Suprapubic skin (tissue), 4 donors: ENCODE measurements at regions not wholly inside any gene's neighbourhood (a gene's known extent, or its start where the extent isn't known, plus 50 kb on each side); places are given as distances from the start of the nearest gene placed in this dataset.

ENCODE experiments used
- DNase-seq, 2 donors: peaks; one replicate each; pipeline ENCODE4 v3.0.0-alpha.2; 2019; ENCODE audit warnings: low spot score in 2 of 2
- H3K27ac ChIP-seq: fragments of 200-600 bp; sonication (generic); one replicate; pipeline ENCODE4 v1.5.1; 2019
- H3K27me3 ChIP-seq: fragments of 200-600 bp; sonication (generic); one replicate; pipeline ENCODE4 v1.5.1; 2019
- H3K36me3 ChIP-seq: fragments of 200-600 bp; sonication (generic); one replicate; pipeline ENCODE4 v1.5.1; 2019
- H3K4me1 ChIP-seq: fragments of 200-600 bp; sonication (generic); one replicate; pipeline ENCODE4 v1.5.1; 2019
- H3K4me3 ChIP-seq: fragments of 200-600 bp; sonication (generic); one replicate; pipeline ENCODE4 v1.5.1; 2019; ENCODE audit warnings: mild to moderate bottlenecking
- H3K9me3 ChIP-seq: fragments of 200-600 bp; sonication (generic); one replicate; pipeline ENCODE4 v1.5.1; 2019
- CTCF ChIP-seq, 2 donors: fragments of 200-600 bp in 1 of 2; fragments of 450-650 bp in 1 of 2; sonication (generic) in 1 of 2; IDR thresholded peaks; one replicate each; pipeline ENCODE4 v1.5.1; 2016 to 2019; ENCODE audit warnings: antibody characterized with exemption in 2 of 2, mild to moderate bottlenecking in 1 of 2, moderate library complexity in 1 of 2
- EP300 ChIP-seq: sonication (generic); formaldehyde crosslinking; IDR thresholded peaks from one replicate; pipeline ENCODE4 v1.6.1; 2017; ENCODE audit warnings: antibody characterized with exemption
- POLR2A ChIP-seq, 2 donors: fragments of 450-650 bp; IDR thresholded peaks; one replicate each; pipeline ENCODE4 v1.6.1; 2017; ENCODE audit warnings: antibody characterized with exemption in 2 of 2, mild to moderate bottlenecking in 2 of 2, moderate library complexity in 2 of 2
- POLR2AphosphoS5 ChIP-seq, 3 donors: sonication (generic); formaldehyde crosslinking; IDR thresholded peaks; one replicate each; pipeline ENCODE4 v1.6.1; 2017; ENCODE audit warnings: antibody characterized with exemption in 3 of 3
- WGBS: methylation state at CpG from one replicate; pipeline ENCODE4 v1.1.5; 2018; 5-methylcytosine and 5-hydroxymethylcytosine counted together

GRCh38 chr7:424961-425793, 94.5 kb downstream of the PDGFA start:
- 71% methylated on average over 20 of the region's 46 CpGs for WGBS
- no peak for DNase-seq

GRCh38 chr7:425794-426188, 93.9 kb downstream of the PDGFA start:
- TF ChIP-seq POLR2A (IDR thresholded peaks at IDR 0.05) (no peak), CTCF (IDR thresholded peaks at IDR 0.05) (no peak), POLR2AphosphoS5 (IDR thresholded peaks at IDR 0.05) (no peak), EP300 (no peak)
- no peaks in the 10 kb centered on the region for H3K36me3 ChIP-seq
- no peaks in the 10 kb centered on the region for H3K9me3 ChIP-seq
- no peak for DNase-seq
- H3K4me1 ChIP-seq, result peaks cover 19% of the 10 kb centered on the region
- peaks cover 4% of the 10 kb centered on the region for H3K27me3 ChIP-seq
- no peak overlapping the region for H3K27ac ChIP-seq
- no peak overlapping the region for H3K4me3 ChIP-seq
- WGBS, result 36% methylated on average over 10 of the region's 16 CpGs

More at GRCh38 chr7:424961-425793, 94.5 kb downstream of the PDGFA start:
- TF ChIP-seq POLR2AphosphoS5 (IDR thresholded peaks at IDR 0.05) (no peak), POLR2A (IDR thresholded peaks at IDR 0.05) (no peak), CTCF (IDR thresholded peaks at IDR 0.05) (no peak)
- H3K36me3 ChIP-seq, result no peaks in the 10 kb centered on the region
- H3K27me3 ChIP-seq, result peaks cover 6% of the 10 kb centered on the region
- no peaks in the 10 kb centered on the region for H3K9me3 ChIP-seq
- no peak overlapping the region for H3K27ac ChIP-seq
- no peak overlapping the region for H3K4me3 ChIP-seq
- peaks cover 19% of the 10 kb centered on the region for H3K4me1 ChIP-seq

GRCh38 chr7:426510-426909, 93.1 kb downstream of the PDGFA start:
- 78% methylated on average over 8 of the region's 12 CpGs for WGBS
- no peak for DNase-seq
- TF ChIP-seq EP300 (no peak), POLR2AphosphoS5 (IDR thresholded peaks at IDR 0.05) (no peak), CTCF (IDR thresholded peaks at IDR 0.05) (no peak), POLR2A (IDR thresholded peaks at IDR 0.05) (no peak)
- H3K9me3 ChIP-seq, result no peaks in the 10 kb centered on the region
- no peaks in the 10 kb centered on the region for H3K36me3 ChIP-seq
- no peak overlapping the region for H3K4me3 ChIP-seq
- peaks cover 19% of the 10 kb centered on the region for H3K4me1 ChIP-seq
- peaks cover 3% of the 10 kb centered on the region for H3K27me3 ChIP-seq
- no peak overlapping the region for H3K27ac ChIP-seq

- TF ChIP-seq POLR2A (IDR thresholded peaks at IDR 0.05) (no peak), EP300 (no peak), POLR2AphosphoS5 (IDR thresholded peaks at IDR 0.05) (no peak), CTCF (IDR thresholded peaks at IDR 0.05) (no peak)
- H3K27me3 ChIP-seq, result peaks cover 3% of the 10 kb centered on the region
- no peak overlapping the region for H3K27ac ChIP-seq
- H3K4me3 ChIP-seq, result no peak overlapping the region
- DNase-seq, result no peak
- H3K9me3 ChIP-seq, result no peaks in the 10 kb centered on the region
- WGBS, result 89% methylated on average over 18 of the region's 18 CpGs
- peaks cover 19% of the 10 kb centered on the region for H3K4me1 ChIP-seq
- no peaks in the 10 kb centered on the region for H3K36me3 ChIP-seq
Measured at GRCh38 chr7:427506-428103, 92.0 kb downstream of the PDGFA start.

- Histone ChIP-seq H3K9me3 (no peaks in the 10 kb centered on the region), H3K4me1 (peaks cover 19% of the 10 kb centered on the region), H3K27ac (no peak overlapping the region), H3K27me3 (peaks cover 3% of the 10 kb centered on the region), H3K4me3 (no peak overlapping the region), H3K36me3 (no peaks in the 10 kb centered on the region)
- TF ChIP-seq CTCF (IDR thresholded peaks at IDR 0.05) (no peak), EP300 (no peak), POLR2A (IDR thresholded peaks at IDR 0.05) (no peak), POLR2AphosphoS5 (IDR thresholded peaks at IDR 0.05) (no peak)
- no peak for DNase-seq
- 94% methylated on average over 18 of the region's 18 CpGs for WGBS
Measured at GRCh38 chr7:428387-428786, 91.3 kb downstream of the PDGFA start.
